Jurkat, Clone E6-1 (cell line): ENCODE measurements at regions not wholly inside any gene's neighbourhood (a gene's known extent, or its start where the extent isn't known, plus 50 kb on each side); places are given as distances from the start of the nearest gene placed in this dataset.

Experiments
- DNase-seq: peaks from one replicate; pipeline ENCODE4 v3.0.0-alpha.2; 2011; ENCODE audit warnings: low read depth, low spot score
- H3K4me3 ChIP-seq: 2 replicates; pipeline ENCODE4 v1.5.1; 2011; ENCODE audit warnings: mild to moderate bottlenecking, low read length, control low read depth, moderate library complexity

DNA sequence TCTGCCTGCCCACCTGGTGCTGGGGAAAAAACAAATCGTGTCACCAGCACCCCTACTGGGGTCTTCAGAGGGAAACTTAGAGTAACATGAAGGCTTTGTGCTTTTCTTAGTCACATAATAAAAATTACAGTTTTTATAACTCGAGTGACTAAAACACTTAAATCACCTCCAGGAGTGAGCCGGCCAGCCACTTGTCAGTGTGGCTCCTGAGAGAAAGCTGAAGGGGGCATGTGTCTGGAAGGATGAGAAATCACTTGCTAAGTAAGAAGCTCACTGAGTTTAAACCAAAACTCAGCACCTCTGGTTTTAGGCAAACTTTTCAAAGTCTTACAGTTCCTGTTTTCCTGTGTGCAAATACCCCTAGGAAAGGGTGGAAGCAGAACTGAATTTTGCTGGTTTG lies 372.2 kb downstream of the CDH26 start:
- no peak for DNase-seq
- H3K4me3 ChIP-seq = no peak overlapping the region

DNA sequence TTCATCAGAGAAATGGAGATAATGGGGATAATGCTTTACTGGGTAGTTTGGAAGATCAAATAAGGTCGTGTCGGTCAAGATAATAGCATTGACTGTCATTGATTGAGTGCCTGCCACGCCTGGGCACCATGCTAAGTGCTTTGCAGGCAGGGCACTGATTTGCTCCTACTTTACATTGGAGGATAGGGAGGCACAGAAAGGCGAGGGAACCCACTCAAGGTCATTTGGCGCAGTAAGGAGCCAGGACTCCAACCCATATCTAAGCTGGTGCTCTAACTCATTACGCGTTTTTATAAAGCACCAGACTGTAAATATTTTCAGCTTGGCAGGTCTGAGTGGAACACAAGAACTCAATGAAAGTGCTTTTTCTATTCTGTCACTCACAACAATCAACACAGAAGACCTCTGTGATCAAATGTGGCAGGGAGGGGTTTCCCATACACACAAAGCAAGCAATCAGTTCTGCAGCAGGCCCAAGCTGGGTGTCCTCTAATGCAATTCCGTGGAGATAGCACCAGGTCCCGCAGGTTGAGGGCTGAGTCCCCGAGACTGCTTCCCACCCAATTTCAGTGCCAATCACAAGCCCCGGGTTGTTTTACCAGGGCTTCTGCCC lies 373.6 kb downstream of the CDH26 start:
- H3K4me3 ChIP-seq = no peak overlapping the region
- no peak for DNase-seq

GRCh38 chr20:60332523-60332922 lies 374.3 kb downstream of the CDH26 start:
- DNase-seq = no peak
- H3K4me3 ChIP-seq = no peak overlapping the region

GRCh38 chr20:60334911-60335310 lies 376.7 kb downstream of the CDH26 start:
- DNase-seq = no peak
- no peak overlapping the region for H3K4me3 ChIP-seq

GRCh38 chr20:60338556-60338955 lies 380.3 kb downstream of the CDH26 start:
- H3K4me3 ChIP-seq = no peak overlapping the region
- no peak for DNase-seq

- no peak for DNase-seq
- no peak overlapping the region for H3K4me3 ChIP-seq
Observed at GRCh38 chr20:60339738-60340137, 381.5 kb downstream of the CDH26 start.

DNA sequence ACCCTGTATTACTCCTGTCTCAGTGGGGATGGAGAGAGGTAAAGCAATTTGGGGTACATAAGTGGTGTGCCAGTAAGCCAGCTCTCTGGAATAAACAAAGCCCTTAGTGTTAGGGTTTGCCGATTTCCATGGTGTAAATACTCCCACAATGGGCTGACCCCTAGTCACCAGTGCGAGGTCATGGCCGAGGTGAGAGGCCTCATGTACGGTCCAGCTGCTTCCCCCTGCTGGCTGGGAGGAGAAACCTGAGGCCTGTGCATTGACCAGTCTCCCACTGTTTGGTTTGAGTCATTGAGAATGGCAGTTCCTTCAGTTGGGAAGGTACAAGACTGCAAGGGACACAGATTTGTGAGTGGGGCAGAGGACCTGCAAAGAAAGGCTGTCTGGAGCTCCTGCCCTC lies 382.0 kb downstream of the CDH26 start:
- DNase-seq = no peak
- no peak overlapping the region for H3K4me3 ChIP-seq

DNA sequence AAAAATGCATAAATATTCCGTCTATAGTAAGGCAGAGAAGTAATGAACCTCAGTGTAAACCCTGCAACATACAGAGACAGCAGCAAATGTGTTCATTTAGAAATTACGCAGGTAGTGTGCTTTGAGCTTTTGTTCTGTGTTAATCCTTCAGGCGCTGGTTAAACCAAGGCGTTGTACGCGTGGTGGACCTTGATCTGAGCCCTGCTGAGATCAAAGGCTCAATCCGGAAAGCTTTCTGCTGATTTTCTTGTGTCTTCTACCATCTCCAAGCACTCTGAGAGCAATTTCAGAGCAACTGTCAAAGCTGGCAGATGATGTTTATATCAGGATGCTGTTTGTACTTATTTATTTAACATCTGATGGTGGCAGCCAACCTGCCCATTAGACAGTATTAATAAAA lies 382.8 kb downstream of the CDH26 start:
- peak; percentile 87 for DNase-seq
- H3K4me3 ChIP-seq = no peak overlapping the region

- no peak overlapping the region for H3K4me3 ChIP-seq
- DNase-seq = no peak
Observed at GRCh38 chr20:60345106-60345505, 386.9 kb downstream of the CDH26 start.

GRCh38 chr20:60349418-60349817 lies 391.2 kb downstream of the CDH26 start:
- H3K4me3 ChIP-seq = no peak overlapping the region
- no peak for DNase-seq

DNA sequence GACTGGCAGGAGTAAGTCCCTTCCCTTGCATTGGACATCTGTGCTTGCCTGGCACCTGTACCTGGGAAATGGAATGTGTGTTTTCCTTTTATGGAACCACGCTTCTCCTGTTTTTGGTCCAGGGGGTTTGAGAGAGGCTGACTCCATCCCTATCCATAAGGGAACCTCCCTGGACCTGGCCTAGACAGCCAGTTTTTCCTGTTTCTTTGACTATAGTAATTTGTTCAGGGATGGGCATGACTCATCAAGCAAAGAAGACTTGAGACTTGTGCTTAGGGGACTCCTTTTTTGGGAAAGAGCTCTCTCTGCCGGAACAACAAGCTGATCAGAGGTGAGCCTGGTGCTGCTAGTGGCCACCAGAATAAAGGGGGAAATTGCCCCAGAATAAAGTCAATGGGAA lies 393.8 kb downstream of the CDH26 start:
- no peak overlapping the region for H3K4me3 ChIP-seq
- DNase-seq = no peak

DNA sequence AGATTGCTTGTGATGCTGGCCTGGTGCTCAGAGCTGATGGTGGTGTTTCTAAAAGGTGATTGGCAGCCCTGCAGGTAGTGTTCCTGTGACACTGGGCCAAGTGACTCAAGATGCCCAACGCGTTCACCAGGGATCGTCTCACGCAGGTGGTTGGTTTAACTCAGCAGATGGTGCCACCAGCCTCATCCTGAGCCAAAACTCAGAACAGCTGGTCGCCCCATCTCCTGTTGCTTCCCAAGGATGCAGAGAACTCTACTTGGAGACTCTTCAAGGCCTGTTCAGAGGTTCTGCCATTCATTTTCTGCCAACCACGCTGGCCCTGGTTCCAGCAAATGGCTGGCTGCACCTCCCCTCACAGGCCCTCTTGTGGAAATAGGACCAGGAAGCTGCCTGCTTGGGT lies 394.4 kb downstream of the CDH26 start:
- no peak overlapping the region for H3K4me3 ChIP-seq
- no peak for DNase-seq

GRCh38 chr20:60354024-60354580 lies 395.9 kb downstream of the CDH26 start:
- no peak for DNase-seq
- H3K4me3 ChIP-seq = no peak overlapping the region

DNA sequence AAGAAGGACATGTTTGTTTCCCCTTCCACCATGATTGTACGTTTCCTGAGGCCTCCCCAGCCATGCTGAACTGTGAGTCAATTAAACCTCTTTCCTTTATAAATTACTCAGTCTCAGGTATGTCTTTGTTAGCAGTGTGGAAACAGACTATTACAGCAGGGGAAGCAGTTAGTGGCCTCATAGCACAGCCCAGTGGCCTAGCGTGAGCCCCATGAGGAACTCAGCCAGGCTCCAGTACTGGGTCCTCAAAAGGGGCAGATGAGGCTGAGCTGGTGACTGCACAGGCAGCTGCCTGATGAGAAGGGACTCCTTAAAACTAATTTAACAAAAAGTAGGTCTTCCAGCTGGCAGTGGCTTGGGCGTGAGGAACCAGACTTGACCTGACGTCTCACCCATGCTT lies 399.9 kb downstream of the CDH26 start:
- DNase-seq = no peak

GRCh38 chr20:60359010-60359409 lies 400.8 kb downstream of the CDH26 start:
- H3K4me3 ChIP-seq = no peak overlapping the region
- DNase-seq = no peak

More for the DNA sequence above, 399.9 kb downstream of the CDH26 start:
- no peak overlapping the region for H3K4me3 ChIP-seq

GRCh38 chr20:60361761-60362395 lies 403.7 kb downstream of the CDH26 start:
- no peak for DNase-seq
- no peak overlapping the region for H3K4me3 ChIP-seq

DNA sequence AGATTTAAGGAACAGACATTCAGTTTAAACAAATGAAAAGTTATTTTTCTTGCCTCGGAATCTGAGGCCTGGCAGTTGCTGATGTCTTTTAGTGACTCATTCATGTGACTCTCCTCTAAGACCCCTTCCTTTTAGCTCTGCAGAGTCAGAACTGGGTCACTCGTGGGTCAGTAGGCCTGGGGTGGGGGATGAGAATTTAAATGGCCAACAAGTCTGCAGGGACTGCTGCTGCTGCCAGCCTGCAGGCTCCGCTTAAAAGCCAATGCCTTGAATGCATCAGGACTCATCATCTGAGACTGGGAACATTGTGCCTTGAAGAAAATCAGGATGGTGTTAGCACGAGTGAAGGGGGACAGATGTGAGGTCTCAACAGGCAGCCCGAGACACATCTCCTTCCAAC lies 404.3 kb downstream of the CDH26 start:
- DNase-seq = no peak
- no peak overlapping the region for H3K4me3 ChIP-seq

- H3K4me3 ChIP-seq = no peak overlapping the region
- DNase-seq = no peak
Observed at GRCh38 chr20:60363698-60364097, 405.5 kb downstream of the CDH26 start.

DNA sequence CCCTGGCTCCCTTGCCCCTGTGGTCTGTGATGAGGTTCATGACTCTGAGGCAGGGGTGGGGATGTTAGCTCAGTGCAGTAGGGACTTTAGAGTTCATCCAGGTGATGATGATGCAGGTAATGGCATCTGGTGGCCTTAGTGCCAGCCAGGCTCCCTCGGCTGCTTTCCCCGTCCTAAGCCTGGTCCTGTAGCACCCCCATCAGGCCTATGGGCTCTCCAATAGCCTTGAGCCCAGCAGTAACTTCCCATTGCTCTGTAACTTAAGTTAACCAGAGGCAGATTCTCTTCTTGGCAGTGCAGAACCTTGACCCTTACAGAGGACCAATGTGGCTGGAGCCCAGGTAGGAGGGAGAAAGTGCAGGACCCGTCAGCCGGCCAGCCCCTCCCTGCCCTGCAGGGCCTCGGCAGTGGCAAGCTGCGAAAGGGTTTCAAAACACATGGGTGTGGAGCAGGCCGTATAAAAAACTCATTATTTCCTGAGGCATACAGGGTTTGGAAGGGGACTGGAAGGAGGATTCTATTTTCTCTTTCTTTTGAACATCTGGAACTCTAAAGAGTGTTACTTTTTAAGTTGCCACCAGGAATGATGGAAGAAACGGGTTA lies 406.9 kb downstream of the CDH26 start:
- no peak overlapping the region for H3K4me3 ChIP-seq
- peak; percentile 36 for DNase-seq

DNA sequence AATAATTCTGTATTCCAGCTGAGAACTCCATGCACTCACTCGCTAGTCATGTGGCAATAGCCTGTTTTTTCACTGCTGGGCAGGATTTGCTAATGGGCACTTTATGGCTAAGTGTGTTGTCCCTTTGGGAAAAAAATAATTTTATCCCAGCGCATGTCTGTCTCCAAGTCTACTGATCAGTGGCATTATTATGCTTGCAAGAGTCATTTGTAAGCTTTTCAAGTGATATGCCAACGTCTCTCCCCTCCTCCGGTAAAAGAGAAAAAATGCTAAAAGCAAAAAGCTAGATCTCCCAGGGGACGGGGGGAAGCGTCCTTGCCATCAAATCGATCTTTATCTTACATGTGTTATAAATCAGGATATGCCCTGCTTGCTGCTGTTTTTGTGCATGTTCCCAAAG lies 407.7 kb downstream of the CDH26 start:
- no peak overlapping the region for H3K4me3 ChIP-seq
- DNase-seq = no peak

DNA sequence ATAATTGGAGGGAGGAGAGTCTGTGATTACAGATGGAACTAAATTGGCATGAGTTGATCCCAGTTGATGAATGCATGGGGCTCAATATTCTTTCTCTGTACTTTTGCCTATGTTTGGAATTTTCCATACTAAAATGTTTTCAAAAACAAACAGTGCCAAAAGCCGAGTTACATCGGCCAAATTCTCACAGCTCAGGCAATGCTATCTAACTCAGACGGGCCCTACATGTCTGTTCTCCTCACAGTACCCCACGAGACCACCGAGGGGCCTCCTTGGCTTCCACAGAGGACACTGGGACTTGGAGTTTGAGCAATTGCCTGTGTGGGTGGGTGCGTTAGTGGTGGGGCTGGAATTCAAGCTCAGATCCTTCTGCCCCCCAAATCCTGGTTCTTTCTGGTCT lies 413.2 kb downstream of the CDH26 start:
- no peak for DNase-seq
- H3K4me3 ChIP-seq = no peak overlapping the region
